ENCODE measurements at regions not wholly inside any gene's neighbourhood (a gene's known extent, or its start where the extent isn't known, plus 50 kb on each side); places are given as distances from the start of the nearest gene placed in this dataset.
"Not testable (repeated sequence)": the region's sequence is repeated elsewhere in the genome, so short reads cannot be mapped to it uniquely, and the experiment has no call there.

- DNase-seq, result no peak
These were observed 1031.7 kb upstream of the FBXO33 start for GRCh38 chr14:40463886-40464285.

GRCh38 chr14:40452674-40453073 is 1020.4 kb upstream of the FBXO33 start:
- no peak for DNase-seq

DNA sequence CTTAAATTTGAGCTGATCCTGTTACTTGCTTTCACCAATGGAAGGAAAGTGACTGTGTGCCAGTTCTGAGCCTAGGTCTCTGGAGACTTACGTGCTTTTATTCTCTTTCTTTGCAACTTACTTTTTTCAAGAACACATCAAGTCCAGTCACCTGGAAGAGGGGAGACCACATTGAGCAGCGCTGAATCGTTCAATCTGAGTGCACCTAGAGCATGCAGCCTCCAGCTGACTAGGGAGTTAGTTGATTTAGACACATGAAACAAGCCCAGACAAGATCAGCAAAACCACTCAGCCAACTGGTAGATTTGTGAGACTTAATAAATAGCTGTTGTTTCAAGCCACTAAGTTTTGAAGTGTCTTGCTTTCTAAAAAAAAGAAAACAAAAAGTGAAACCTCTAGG is 1014.8 kb upstream of the FBXO33 start:
- no peak for DNase-seq

DNA sequence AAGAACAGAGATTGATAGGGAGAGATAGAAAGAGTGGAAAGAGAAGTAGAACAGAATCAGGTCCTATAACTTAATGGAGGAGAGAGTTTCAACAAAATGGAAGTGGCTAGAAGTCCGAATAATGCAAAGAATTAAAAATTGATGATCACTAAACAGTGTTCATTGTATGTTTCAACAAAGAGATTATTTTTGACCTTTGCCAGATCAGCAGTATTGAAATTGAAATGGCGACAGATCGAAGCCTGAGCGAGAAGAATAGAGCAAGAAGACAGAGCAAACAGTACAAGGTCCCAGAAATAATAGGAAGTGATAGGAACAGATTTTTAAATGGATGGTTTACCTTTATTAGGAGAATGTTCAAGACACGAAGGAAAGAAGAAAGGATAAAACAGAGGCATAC is 1012.8 kb upstream of the FBXO33 start:
- no peak for DNase-seq

GRCh38 chr14:40436551-40436950 is 1004.3 kb upstream of the FBXO33 start:
- no peak for DNase-seq

GRCh38 chr14:40417777-40418401 is 985.7 kb upstream of the FBXO33 start:
- DNase-seq, result peak; percentile 48

- DNase-seq, result no peak
These were observed 984.3 kb upstream of the FBXO33 start for GRCh38 chr14:40416565-40416964.

GRCh38 chr14:40414386-40414785 is 982.2 kb upstream of the FBXO33 start:
- no peak for DNase-seq

- no peak for DNase-seq
These were observed 980.9 kb upstream of the FBXO33 start for GRCh38 chr14:40413136-40413535.

DNA sequence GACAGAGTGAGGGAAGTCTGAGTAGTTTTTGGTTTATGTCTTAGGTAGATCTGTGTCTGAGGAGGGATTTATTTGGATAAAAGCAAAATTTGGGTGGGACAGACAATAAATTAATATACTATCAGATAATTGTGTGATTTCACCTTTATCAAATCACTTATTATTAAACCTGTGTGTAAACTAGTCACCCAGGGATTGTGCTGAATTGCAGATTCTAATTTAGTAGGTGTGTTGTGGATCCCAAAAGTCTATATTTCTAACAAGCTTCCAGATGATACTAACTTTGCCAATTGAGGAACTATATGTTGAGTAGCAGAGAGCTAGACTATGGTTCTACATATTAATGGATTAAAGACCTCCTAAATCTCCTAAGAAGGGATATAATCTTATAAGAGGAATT is 978.5 kb upstream of the FBXO33 start:
- no peak for DNase-seq

- DNase-seq, result no peak
These were observed 970.7 kb upstream of the FBXO33 start for GRCh38 chr14:40402957-40403356.

- DNase-seq, result no peak
These were observed 966.7 kb upstream of the FBXO33 start for GRCh38 chr14:40398981-40399380.

- no peak for DNase-seq
These were observed 962.6 kb upstream of the FBXO33 start for GRCh38 chr14:40394634-40395340.

DNA sequence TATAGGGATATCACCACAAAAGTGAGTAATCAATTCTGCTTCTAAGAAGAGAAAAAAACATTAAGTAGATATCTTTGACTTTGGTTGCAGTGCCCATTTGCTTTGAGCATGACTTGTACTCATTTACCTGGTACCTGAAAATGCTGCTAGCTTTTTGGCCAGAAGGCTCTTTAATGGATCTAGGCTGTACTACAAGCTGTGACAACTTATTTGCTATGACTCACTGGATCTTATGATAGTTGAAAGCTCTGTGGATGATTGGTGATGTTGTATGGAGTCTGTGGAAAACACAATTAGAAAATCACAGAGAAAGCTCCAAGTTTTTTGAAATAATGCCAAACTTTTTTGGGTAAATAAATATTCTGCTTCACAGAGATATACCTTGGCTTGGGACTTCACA is 960.9 kb upstream of the FBXO33 start:
- DNase-seq, result no peak

DNA sequence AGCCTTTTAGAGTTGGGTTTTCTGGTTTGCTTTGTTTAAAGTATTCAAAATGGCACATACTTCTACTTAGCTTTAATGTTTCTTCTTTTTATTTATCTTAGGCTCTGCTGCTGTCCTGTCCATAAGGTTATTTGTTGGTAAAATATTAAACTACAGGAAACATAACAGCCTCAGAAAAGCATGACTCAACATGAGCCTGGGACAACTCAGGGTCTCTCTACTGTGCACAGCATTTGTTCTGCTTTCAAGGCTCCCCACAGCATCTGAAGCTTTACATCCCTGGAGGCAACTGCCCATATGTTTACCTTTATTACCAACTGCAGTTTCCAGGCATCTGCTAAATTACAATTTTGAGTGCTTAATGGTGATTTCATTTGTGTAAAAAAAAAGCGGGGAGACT is 954.2 kb upstream of the FBXO33 start:
- DNase-seq, result no peak

- DNase-seq, result no peak
These were observed 942.0 kb upstream of the FBXO33 start for GRCh38 chr14:40374221-40374620.

DNA sequence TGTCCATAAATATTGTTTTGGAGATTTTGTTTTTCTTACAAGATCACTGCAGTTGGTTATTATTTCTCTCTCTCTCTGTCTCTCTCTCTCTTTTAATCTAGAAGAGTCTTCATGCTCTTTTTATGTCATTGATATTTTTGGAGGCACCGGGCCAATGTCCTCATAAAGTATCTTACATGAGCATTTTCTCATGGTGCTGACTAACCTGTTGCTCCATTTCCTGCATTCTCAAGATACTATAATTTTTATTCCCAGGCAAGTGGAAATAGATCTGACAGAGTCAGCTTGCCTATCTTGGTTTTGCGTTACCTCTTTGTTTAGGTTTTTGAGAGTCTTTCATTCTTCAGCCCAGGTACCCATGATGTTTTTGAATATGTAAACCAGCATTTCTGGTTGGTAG is 938.8 kb upstream of the FBXO33 start:
- no peak for DNase-seq

DNA sequence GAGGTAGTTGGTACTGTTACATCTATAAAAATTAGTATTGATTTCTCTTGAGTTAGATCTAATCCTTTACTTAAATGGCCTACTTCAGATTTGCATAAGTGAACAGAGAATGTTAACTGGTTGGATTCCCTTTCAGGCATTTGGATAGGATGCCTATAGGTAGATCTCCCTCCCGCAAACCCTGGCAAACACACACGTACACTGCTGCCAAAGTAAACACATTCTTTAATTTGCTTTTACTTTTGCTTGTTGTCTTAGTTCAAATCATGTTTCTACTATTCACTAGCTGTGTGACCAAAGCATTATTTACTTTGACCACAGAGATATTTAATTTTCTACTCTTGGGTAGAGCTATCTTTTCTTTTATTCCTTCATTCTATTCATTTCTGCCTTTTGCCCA is 936.1 kb upstream of the FBXO33 start:
- DNase-seq, result no peak

GRCh38 chr14:40367717-40368116 is 935.5 kb upstream of the FBXO33 start:
- DNase-seq, result no peak

DNA sequence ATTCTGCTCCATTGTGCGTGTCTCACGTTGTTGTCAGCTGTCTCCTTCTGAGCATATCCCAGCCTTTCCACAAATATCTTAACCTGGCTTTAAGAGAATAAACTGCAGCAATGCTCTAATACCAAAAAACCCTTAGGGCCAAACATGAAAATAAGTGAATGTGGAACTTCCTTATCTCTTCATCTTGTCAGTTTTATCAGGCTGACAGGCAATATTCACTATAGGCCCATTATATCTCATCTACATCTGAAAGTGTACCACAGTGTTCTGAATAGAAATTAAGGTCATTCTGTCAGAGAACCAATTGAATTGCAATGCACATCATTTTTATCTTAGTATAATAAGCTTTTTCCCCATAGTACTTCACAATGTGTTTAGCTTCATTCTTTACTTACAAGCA is 933.1 kb upstream of the FBXO33 start:
- DNase-seq, result no peak

GRCh38 chr14:40362856-40363255 is 930.6 kb upstream of the FBXO33 start:
- no peak for DNase-seq

GRCh38 chr14:40354754-40355153 is 922.5 kb upstream of the FBXO33 start:
- DNase-seq, result no peak

- DNase-seq, result not testable (repeated sequence)
These were observed 915.9 kb upstream of the FBXO33 start for GRCh38 chr14:40348104-40348503.

- no peak for DNase-seq
These were observed 915.4 kb upstream of the FBXO33 start for GRCh38 chr14:40347675-40348074.

DNA sequence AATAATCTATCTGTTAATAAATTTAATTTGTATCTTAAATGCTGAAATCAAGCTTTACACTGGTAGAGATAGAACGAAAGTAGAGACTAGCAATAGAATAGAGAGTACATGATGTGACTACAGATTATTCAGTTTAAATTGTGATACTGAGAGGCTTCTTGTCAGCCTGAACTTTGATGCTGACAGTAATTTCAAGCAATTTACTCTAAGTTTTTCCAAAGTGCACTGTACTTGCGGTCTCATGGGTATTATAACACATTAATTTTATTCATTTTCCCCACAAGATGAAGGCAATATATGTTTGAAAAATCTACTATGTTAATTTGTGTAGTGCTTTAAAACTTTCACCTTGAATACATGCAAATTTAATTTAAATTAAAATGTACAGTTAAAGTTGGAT is 914.0 kb upstream of the FBXO33 start:
- DNase-seq, result no peak

Data from NCI-H524 treated with DMSO at 0.1 percent for 48 hours (cell line).